ENCODE measurements at regions not wholly inside any gene's neighbourhood (a gene's known extent, or its start where the extent isn't known, plus 50 kb on each side); places are given as distances from the start of the nearest gene placed in this dataset.
"Not testable (repeated sequence)": the region's sequence is repeated elsewhere in the genome, so short reads cannot be mapped to it uniquely, and the experiment has no call there.

DNA sequence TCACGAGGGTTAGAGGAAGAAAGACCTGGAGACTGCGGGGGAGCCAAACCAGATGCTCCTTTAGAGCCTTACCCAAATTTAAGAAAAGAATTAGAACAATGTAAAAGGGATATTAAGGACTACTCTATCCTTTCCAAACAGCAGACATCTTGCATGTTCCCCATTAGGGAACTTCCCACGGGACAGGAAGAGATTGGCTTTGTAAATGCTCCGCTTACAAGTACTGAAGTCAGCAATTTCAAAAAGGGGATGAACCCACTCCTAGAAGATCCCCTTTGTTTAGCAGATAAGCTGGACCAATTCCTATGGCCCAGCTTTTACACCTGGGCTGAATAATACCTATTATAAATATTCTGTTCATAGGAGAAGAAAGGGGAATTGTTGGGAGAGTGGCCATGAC, 74.2 kb downstream of the APOBEC1 start:
- no peak for DNase-seq (ENCODE audit: extremely low spot score)
- CTCF ChIA-PET = no interaction called here
- POLR2A ChIA-PET = no interaction called here
- TF ChIP-seq CTBP1 (IDR thresholded peaks at IDR 0.05; ENCODE audit: borderline replicate concordance) = no peak
- no peak for TF ChIP-seq FOXK2 (IDR thresholded peaks at IDR 0.05)
- TF ChIP-seq LEF1 (IDR thresholded peaks at IDR 0.05; ENCODE audit: borderline replicate concordance) = no peak
- no peak for TF ChIP-seq FOXM1 (IDR thresholded peaks at IDR 0.05; ENCODE audit: borderline replicate concordance)
- TF ChIP-seq SP1 (IDR thresholded peaks at IDR 0.05) = no peak
- no peak for TF ChIP-seq ZNF384 (IDR thresholded peaks at IDR 0.05)
- TF ChIP-seq FOXA1 (IDR thresholded peaks at IDR 0.05) = no peak
- no peak for TF ChIP-seq BHLHE40 (IDR thresholded peaks at IDR 0.05; ENCODE audit: borderline replicate concordance)
- no peak for TF ChIP-seq ARNT (IDR thresholded peaks at IDR 0.05)
- no peak for TF ChIP-seq TARDBP (IDR thresholded peaks at IDR 0.05)
- no peak for TF ChIP-seq L3MBTL2 (conservative IDR thresholded peaks at IDR 0.05)
- no peak for TF ChIP-seq ELF4 (IDR thresholded peaks at IDR 0.05)
- no peak for TF ChIP-seq SUZ12 (IDR thresholded peaks at IDR 0.05)
- TF ChIP-seq NFRKB (IDR thresholded peaks at IDR 0.05) = no peak
- no peak for TF ChIP-seq HDGF (IDR thresholded peaks at IDR 0.05; ENCODE audit: borderline replicate concordance)
- TF ChIP-seq, protein P1, sequence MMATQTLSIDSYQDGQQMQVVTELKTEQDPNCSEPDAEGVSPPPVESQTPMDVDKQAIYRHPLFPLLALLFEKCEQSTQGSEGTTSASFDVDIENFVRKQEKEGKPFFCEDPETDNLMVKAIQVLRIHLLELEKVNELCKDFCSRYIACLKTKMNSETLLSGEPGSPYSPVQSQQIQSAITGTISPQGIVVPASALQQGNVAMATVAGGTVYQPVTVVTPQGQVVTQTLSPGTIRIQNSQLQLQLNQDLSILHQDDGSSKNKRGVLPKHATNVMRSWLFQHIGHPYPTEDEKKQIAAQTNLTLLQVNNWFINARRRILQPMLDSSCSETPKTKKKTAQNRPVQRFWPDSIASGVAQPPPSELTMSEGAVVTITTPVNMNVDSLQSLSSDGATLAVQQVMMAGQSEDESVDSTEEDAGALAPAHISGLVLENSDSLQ (IDR thresholded peaks at IDR 0.05) = no peak

GRCh38 chr12:7590085-7590484, 75.6 kb downstream of the APOBEC1 start:
- DNase-seq (ENCODE audit: extremely low spot score); CTCF ChIA-PET; POLR2A ChIA-PET: not testable (repeated sequence)

- POLR2A ChIA-PET, CTCF ChIA-PET: not testable (repeated sequence)
- DNase-seq (ENCODE audit: extremely low spot score) = peak; percentile 57
Measured at GRCh38 chr12:7588742-7589329, 76.9 kb downstream of the APOBEC1 start.

GRCh38 chr12:7584137-7584536, 80.6 kb upstream of the CD163 start:
- DNase-seq (ENCODE audit: extremely low spot score); POLR2A ChIA-PET; CTCF ChIA-PET: not testable (repeated sequence)

DNA sequence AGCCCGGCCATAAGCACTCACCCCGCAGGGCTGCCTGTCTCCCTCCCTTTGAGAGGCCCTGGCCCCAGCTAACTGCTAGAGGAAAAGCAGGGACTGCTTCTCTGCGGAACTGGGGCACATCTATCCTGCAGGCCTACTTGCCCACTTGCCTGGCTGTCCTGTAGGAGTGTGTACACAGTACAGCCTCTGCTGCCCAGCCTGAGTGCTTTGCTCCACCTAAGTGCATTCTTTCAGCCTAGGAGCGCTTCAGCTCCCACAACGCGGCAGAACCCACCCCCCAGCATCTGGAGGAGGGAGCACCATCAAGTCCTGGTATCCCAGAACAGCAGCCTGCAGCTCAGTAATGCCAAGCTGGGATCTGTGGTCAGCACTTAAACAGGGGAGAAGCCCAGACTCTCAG, 79.9 kb upstream of the CD163 start:
- CTCF ChIA-PET = no interaction called here
- TF ChIP-seq FOXK2 (IDR thresholded peaks at IDR 0.05) (no peak), ELF4 (IDR thresholded peaks at IDR 0.05) (no peak), ARNT (IDR thresholded peaks at IDR 0.05) (no peak)
- POLR2A ChIA-PET = no interaction called here
- DNase-seq (ENCODE audit: extremely low spot score) = no peak

- ChIA-PET POLR2A (no interaction called here), CTCF (no interaction called here)
- DNase-seq (ENCODE audit: extremely low spot score) = no peak
- no peak for TF ChIP-seq SUZ12 (IDR thresholded peaks at IDR 0.05)
- no peak for TF ChIP-seq BHLHE40 (IDR thresholded peaks at IDR 0.05; ENCODE audit: borderline replicate concordance)
- no peak for TF ChIP-seq FOXA1 (IDR thresholded peaks at IDR 0.05)
- no peak for TF ChIP-seq LEF1 (IDR thresholded peaks at IDR 0.05; ENCODE audit: borderline replicate concordance)
- TF ChIP-seq FOXK2 (IDR thresholded peaks at IDR 0.05) = no peak
- no peak for TF ChIP-seq TARDBP (IDR thresholded peaks at IDR 0.05)
- no peak for TF ChIP-seq L3MBTL2 (conservative IDR thresholded peaks at IDR 0.05)
- no peak for TF ChIP-seq CTBP1 (IDR thresholded peaks at IDR 0.05; ENCODE audit: borderline replicate concordance)
- TF ChIP-seq ZNF384 (IDR thresholded peaks at IDR 0.05) = no peak
- TF ChIP-seq ELF4 (IDR thresholded peaks at IDR 0.05) = no peak
- TF ChIP-seq, protein P1 (IDR thresholded peaks at IDR 0.05) = no peak
Measured at GRCh38 chr12:7582796-7583195, 79.2 kb upstream of the CD163 start.

DNA sequence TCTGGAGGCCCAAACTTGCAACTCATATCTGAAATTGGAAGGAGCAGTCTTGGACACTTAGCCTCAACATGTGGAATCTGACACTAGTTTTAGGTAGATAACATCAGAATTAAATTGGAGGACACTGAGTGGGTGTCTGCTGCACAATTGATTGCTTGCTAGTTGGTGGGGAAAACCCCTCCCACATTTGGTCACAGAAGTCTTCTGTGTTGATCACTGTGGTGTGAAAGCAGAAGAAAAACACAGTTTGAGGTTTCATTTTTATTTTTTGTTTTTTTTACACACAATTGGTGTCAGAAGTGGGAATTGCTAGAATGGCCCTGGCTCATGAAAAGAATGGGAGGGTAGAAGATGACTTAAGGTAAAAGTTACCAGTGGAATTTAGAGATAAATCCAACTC, 78.0 kb upstream of the CD163 start:
- POLR2A ChIA-PET = no interaction called here
- CTCF ChIA-PET = no interaction called here
- no peak for DNase-seq (ENCODE audit: extremely low spot score)
- no peak for TF ChIP-seq TARDBP (IDR thresholded peaks at IDR 0.05)
- no peak for TF ChIP-seq ZNF384 (IDR thresholded peaks at IDR 0.05)
- no peak for TF ChIP-seq FOXK2 (IDR thresholded peaks at IDR 0.05)
- TF ChIP-seq SP1 (IDR thresholded peaks at IDR 0.05) = no peak
- no peak for TF ChIP-seq NFRKB (IDR thresholded peaks at IDR 0.05)
- TF ChIP-seq, protein P1 (IDR thresholded peaks at IDR 0.05) = no peak
- no peak for TF ChIP-seq ELF4 (IDR thresholded peaks at IDR 0.05)
- TF ChIP-seq FOXA1 (IDR thresholded peaks at IDR 0.05) = no peak
- no peak for TF ChIP-seq ARNT (IDR thresholded peaks at IDR 0.05)
- no peak for TF ChIP-seq HDGF (IDR thresholded peaks at IDR 0.05; ENCODE audit: borderline replicate concordance)
- TF ChIP-seq CTBP1 (IDR thresholded peaks at IDR 0.05; ENCODE audit: borderline replicate concordance) = no peak
- TF ChIP-seq SUZ12 (IDR thresholded peaks at IDR 0.05) = no peak
- no peak for TF ChIP-seq L3MBTL2 (conservative IDR thresholded peaks at IDR 0.05)
- TF ChIP-seq FOXM1 (IDR thresholded peaks at IDR 0.05; ENCODE audit: borderline replicate concordance) = no peak
- TF ChIP-seq BHLHE40 (IDR thresholded peaks at IDR 0.05; ENCODE audit: borderline replicate concordance) = no peak
- TF ChIP-seq LEF1 (IDR thresholded peaks at IDR 0.05; ENCODE audit: borderline replicate concordance) = no peak
